GM18511 (cell line): ENCODE measurements at regions not wholly inside any gene's neighbourhood (a gene's known extent, or its start where the extent isn't known, plus 50 kb on each side); places are given as distances from the start of the nearest gene placed in this dataset.
A peak's percentile ranks its signal among the peaks of the same experiment; 100 is the strongest.
"Not testable (repeated sequence)": the region's sequence is repeated elsewhere in the genome, so short reads cannot be mapped to it uniquely, and the experiment has no call there.

Source experiments
- ATAC-seq: cut with Tn5 transposase; IDR thresholded peaks from one replicate; pipeline ENCODE4 v1.9.1; 2021; ENCODE audit warnings: mild to moderate bottlenecking, moderate library complexity; ENCODE audit not compliant: unreplicated experiment

DNA sequence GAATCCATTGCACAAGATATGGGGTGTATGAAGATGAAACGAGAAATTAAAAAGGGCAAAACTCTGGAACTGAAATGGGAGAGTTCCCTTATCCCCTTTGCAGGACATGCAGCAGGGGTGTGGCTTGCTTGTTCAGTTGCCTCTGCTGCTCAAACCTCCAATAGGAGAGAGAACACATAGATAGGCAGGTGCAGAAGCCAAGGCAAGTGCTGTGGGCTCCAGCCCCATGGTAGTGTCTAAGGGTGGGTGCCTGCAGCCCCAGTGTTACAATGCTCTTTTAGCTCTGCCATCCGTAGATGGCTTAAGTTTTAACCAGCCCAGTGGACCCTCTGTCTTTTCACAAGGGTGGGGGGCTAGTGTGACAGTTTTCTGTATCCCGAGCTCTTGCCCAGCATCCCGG, 69.7 kb downstream of the CMAS start:
- ATAC-seq, result no peak

GRCh38 chr12:22116376-22116775, 70.4 kb downstream of the CMAS start:
- no peak for ATAC-seq

DNA sequence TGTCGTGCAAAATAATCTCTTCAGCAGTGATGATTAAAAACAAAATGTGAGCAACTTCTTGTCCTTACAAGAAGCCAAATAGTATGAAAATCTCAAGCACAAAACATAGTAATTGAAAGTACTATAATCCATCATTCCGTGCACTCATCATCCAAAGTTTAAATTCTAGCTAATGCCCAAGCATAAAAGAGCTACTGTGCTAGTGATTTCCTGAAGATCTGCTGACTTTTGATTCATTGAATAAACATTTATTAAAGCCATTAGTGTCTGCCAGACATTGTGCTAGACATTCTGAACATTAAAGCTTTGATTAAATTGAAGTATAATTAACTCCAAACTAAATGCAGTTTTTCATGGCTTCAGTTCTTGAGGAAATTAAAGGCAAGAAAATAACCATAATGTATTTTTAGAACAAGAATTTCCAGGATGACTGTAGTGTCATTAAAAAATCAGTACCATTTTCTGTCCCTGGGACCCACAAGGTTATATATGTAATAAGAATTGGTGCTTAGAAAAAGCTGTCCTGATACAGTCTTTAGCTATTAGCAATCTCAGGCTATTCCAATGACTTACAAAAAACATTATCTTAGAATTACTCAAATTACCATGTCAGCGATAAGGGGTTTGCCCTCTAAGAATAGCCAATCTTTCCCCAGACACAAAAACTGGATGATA, 71.7 kb downstream of the CMAS start:
- ATAC-seq, result no peak

DNA sequence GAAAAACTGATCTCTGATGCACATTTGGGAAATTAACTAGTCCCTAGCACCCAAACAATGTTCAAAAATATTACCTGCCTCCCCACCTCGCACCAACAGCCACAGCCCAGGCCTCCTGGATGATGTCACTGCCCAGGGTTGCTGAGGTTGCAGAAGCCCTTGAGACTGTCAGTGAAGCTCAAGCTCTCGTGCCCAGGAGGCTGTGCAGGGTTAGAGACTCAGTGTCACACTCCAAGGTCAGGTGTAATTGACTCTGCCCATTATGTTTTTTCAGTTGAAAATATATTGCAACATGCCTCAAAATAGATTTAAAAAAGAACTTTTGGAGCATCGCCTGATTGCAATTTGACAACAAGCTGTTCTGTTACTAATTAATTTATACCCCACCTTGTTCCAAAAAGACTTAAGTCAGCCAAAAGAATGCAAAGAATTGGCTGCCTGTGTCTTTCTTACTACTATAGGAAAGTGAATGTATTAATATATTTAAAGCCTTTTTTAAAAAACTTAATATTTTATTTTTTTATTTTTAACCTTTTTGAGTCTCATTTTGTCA, 72.3 kb downstream of the CMAS start:
- ATAC-seq, result no peak

DNA sequence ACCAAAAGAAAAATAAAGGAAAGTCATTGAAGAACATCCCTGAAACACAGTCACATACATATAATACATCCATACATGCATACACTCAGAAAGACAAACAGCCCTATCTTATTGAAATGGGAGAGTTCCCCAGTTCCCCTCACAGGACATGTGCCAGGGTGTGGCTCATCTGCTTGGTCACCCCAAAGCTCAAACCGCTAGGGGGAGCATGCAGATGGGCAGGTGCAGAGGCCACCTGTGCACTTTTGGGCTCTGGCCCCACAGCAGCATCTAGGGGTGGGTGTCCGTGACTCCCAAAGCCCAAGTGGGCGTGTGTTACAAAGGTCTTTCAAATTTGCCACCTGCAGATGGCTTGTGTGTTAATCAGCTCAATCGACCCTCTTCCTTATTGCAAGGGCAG, 75.2 kb downstream of the CMAS start:
- peak; percentile 71 for ATAC-seq

DNA sequence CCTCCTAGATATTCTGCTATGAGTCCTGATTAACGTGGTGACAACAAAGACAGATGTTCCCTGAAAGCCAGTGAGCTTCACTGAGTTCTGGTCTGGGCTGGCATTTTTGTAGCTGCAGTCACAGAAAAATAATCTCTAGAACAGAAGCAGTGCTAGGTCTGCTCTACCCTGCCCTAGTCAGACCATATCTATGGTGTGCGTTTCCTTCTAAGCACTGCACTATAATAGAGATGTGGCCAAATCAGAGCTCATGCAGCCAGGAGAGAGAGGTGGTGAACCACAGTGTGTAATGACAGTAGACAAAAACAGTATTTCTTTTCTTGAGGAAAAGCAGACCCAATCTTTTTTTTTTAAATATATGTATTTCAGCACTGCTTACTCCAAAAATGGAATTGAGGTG, 76.3 kb downstream of the CMAS start:
- no peak for ATAC-seq

DNA sequence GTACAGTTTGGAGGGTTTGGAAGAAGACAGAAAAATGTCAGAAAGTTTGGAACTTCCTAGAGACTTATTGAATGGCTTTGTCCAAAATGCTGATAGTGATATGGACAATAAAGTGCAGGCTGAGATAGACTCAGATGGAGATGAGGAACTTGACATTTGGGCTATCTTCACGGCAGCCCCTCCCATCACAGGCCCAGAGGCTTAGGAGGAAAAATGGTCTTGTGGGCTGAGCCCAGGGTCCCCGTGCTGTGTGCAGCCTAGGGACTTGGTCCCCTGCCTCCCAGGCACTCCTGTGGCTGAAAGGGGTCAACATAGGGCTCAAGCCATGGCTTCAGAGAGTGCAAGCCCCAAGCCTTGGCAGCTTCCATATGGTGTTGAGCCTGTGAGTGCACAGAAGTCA, 79.0 kb downstream of the CMAS start:
- ATAC-seq, result no peak

DNA sequence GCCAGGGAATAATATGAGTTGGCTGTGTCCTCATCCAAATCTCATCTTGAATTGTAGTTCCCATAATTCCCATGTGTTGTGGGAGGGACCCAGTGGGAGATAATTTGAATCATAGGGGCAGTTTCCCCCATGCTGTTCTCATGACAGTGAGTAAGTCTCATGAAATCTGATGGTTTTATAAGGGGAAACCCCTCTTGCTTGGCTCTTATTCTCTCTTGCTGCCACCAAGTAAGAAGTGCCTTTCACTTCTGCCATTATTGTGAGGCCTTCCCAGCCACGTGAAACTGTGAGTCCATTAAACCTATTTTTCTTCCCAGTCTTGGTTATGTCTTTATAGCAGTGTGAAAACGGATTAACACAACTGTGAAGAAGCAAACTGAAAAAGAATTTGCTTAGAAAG, 80.1 kb downstream of the CMAS start:
- not testable (repeated sequence) for ATAC-seq

DNA sequence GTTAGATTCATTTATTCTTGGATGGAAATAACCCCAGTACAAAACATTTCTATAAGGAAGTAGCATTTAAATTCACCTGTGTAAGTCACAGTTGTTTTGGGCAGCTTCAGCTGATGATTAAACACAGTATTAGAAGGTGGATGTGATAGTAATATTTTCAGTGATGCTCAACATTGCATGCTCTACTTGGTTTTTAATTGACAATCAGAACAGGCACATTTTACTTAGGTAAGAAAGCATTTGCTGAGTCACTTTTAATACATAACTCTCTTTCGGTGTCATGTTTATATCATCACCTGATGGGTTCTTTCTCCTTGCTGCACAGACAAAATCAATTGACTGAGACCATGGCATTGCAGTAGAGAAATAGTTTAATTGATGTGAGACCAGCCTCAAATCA, 80.7 kb downstream of the CMAS start:
- no peak for ATAC-seq

DNA sequence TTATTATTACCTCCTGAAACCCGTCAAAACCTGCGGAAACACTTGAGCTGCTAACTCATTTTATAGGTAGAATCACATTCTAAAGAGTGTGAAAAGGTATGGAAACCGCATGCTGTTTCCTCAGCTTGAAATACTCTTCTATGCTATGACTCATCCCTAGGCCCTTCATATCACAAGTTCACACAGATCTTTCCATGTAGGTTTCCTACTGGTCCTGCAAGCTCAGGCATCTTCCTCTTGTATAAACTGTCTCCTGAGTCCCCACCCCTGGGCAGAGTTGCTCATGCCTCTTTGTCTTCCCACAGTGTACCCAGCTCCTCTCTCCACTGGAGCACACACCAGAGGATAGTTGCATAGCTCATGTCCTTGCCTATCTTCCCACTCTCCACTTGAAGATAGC, 84.7 kb downstream of the CMAS start:
- ATAC-seq, result no peak

DNA sequence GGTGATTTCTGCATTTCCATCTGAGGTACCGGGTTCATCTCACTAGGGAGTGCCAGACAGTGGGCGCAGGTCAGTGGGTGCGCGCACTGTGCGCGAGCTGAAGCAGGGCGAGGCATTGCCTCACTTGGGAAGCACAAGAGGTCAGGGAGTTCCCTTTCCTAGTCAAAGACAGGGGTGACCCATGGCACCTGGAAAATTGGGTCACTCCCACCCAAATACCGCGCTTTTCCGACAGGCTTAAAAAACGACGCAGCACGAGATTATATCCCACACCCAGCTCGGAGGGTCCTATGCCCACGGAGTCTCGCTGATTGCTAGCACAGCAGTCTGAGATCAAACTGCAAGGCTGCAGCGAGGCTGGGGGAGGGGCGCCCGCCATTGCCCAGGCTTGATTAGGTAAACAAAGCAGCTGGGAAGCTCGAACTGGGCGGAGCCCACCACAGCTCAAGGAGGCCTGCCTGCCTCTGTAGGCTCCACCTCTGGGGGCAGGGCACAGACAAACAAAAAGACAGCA, 90.6 kb downstream of the CMAS start:
- ATAC-seq, result not testable (repeated sequence)
